Astrocyte (in vitro differentiated cells and primary cell): ENCODE measurements at regions not wholly inside any gene's neighbourhood (a gene's known extent, or its start where the extent isn't known, plus 50 kb on each side); places are given as distances from the start of the nearest gene placed in this dataset.

ENCODE experiments used
- DNase-seq: peaks from one replicate; pipeline ENCODE4 v3.0.0-alpha.2; 2010; ENCODE audit warnings: low read depth
- FAIRE-seq: peaks from 2 replicates; lab custom pipeline; 2011; peaks lifted over from hg19 to GRCh38; lab: Jason Lieb, UNC
- H2AFZ ChIP-seq: 2 replicates; pipeline ENCODE4 v1.6.0; 2012; ENCODE audit warnings: low read depth, low read length, inconsistent platforms
- H3K27ac ChIP-seq: 2 replicates; pipeline ENCODE4 v1.5.1; 2011; ENCODE audit warnings: low read depth, low read length, inconsistent platforms
- H3K27me3 ChIP-seq: 2 replicates; pipeline ENCODE4 v1.6.0; 2011; ENCODE audit warnings: low read length, inconsistent platforms; ENCODE audit not compliant: insufficient read depth
- H3K36me3 ChIP-seq: 2 replicates; pipeline ENCODE4 v1.5.1; 2011; ENCODE audit warnings: low read length, inconsistent platforms; ENCODE audit not compliant: insufficient read depth
- H3K4me1 ChIP-seq: 2 replicates; pipeline ENCODE4 v1.5.1; 2011; ENCODE audit warnings: low read length, inconsistent platforms; ENCODE audit not compliant: insufficient read depth
- H3K4me2 ChIP-seq: 2 replicates; pipeline ENCODE4 v1.6.0; 2012; ENCODE audit warnings: low read length, inconsistent platforms
- H3K4me3 ChIP-seq: 2 replicates; pipeline ENCODE4 v1.5.1; 2011; ENCODE audit warnings: low read depth, mild to moderate bottlenecking, low read length, inconsistent platforms; ENCODE audit not compliant: insufficient read depth
- H3K79me2 ChIP-seq: 2 replicates; pipeline ENCODE4 v1.6.0; 2012; ENCODE audit warnings: mild to moderate bottlenecking, low read length, inconsistent platforms; ENCODE audit not compliant: insufficient read depth
- H3K9ac ChIP-seq: 2 replicates; pipeline ENCODE4 v1.6.0; 2012; ENCODE audit warnings: mild to moderate bottlenecking, low read length, inconsistent platforms
- H3K9me3 ChIP-seq: 2 replicates; pipeline ENCODE4 v1.5.1; 2012; ENCODE audit warnings: low read depth, mild to moderate bottlenecking, low read length, inconsistent platforms; ENCODE audit not compliant: insufficient read depth
- H4K20me1 ChIP-seq: 2 replicates; pipeline ENCODE4 v1.6.0; 2012; ENCODE audit warnings: low read length, inconsistent platforms; ENCODE audit not compliant: insufficient read depth
- H3K27ac Mint-ChIP-seq: one replicate; pipeline ENCODE4 v1.8.0; 2021; ENCODE audit warnings: mild to moderate bottlenecking, mixed read lengths; ENCODE audit not compliant: unreplicated experiment
- H3K27me3 Mint-ChIP-seq: one replicate; pipeline ENCODE4 v1.8.0; 2021; ENCODE audit warnings: low read depth, mixed read lengths; ENCODE audit not compliant: unreplicated experiment
- H3K36me3 Mint-ChIP-seq: one replicate; pipeline ENCODE4 v1.8.0; 2021; ENCODE audit warnings: low read depth, mixed read lengths; ENCODE audit not compliant: unreplicated experiment
- H3K4me1 Mint-ChIP-seq: one replicate; pipeline ENCODE4 v1.8.0; 2021; ENCODE audit warnings: low read depth, mixed read lengths; ENCODE audit not compliant: unreplicated experiment
- H3K4me3 Mint-ChIP-seq: one replicate; pipeline ENCODE4 v1.8.0; 2021; ENCODE audit warnings: mild to moderate bottlenecking, moderate library complexity, mixed read lengths; ENCODE audit not compliant: unreplicated experiment
- H3K9me3 Mint-ChIP-seq: one replicate; pipeline ENCODE4 v1.8.0; 2021; ENCODE audit warnings: mild to moderate bottlenecking, mixed read lengths; ENCODE audit not compliant: unreplicated experiment
- CTCF ChIP-seq: IDR thresholded peaks from 2 replicates; pipeline ENCODE4 v1.5.1; 2011; ENCODE audit warnings: low read depth, mild to moderate bottlenecking, inconsistent platforms, low read length, moderate library complexity; ENCODE audit not compliant: insufficient read depth
- EZH2 ChIP-seq: IDR thresholded peaks from 2 replicates; pipeline ENCODE4 v1.6.1; 2012; ENCODE audit warnings: mild to moderate bottlenecking, low read length, inconsistent platforms; ENCODE audit not compliant: insufficient read depth

DNA sequence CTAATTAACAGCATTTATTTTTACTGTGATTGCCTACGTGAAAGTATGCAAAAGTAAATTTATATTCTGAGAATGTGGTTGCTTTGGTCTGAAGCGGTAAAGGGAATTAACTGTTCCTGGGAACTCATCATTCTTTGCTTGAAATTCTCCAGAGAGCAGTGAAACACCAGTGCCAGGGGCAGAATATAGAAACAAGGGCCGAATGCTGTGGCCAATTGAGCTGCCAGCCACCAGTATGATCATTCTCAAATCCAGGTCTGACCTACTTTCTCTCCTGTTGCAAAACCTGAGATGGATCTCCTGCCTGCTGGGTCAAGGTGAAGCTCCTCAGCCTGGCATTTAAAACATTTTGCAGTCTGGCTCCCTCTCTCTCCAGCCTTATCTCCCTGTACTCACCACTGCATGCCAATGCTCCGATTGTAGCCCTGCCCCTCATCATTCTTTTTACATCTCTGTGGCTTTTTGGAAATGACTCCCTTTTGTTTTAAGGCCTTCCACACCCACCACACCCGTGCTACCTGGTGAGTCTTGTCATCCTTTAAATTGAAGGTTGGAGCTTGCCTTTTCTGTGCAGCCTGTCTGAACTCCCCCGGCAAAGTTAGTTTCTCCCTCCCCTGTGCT, 94.5 kb upstream of the TMEM178A start:
- Histone ChIP-seq H3K79me2 (no peaks in the 10 kb centered on the region), H2AFZ (no peak overlapping the region), H3K4me1 (peaks cover 27% of the 10 kb centered on the region), H3K4me2 (peak overlapping the region; percentile 42), H3K9ac (no peak overlapping the region), H3K4me3 (no peak overlapping the region), H3K36me3 (no peaks in the 10 kb centered on the region), H3K27ac (no peak overlapping the region), H3K27me3 (no peaks in the 10 kb centered on the region), H4K20me1 (no peaks in the 10 kb centered on the region), H3K9me3 (no peaks in the 10 kb centered on the region)
- no peak for FAIRE-seq
- Mint-ChIP-seq H3K36me3 (no peaks in the 10 kb centered on the region), H3K27ac (peak overlapping the region; percentile 36), H3K4me1 (peaks cover 33% of the 10 kb centered on the region), H3K4me3 (no peak overlapping the region), H3K27me3 (no peaks in the 10 kb centered on the region), H3K9me3 (no peaks in the 10 kb centered on the region)
- TF ChIP-seq EZH2 (no peak), CTCF (no peak)
- DNase-seq, result peak; percentile 69

- H3K9me3 Mint-ChIP-seq, result peaks cover 2% of the 10 kb centered on the region
These were observed 92.4 kb upstream of the TMEM178A start for GRCh38 chr2:39573276-39573675.

More at GRCh38 chr2:39573276-39573675, 92.4 kb upstream of the TMEM178A start:
- Histone ChIP-seq H3K79me2 (no peaks in the 10 kb centered on the region), H2AFZ (no peak overlapping the region), H3K4me1 (peaks cover 15% of the 10 kb centered on the region), H3K27ac (no peak overlapping the region), H3K27me3 (no peaks in the 10 kb centered on the region), H3K4me2 (no peak overlapping the region), H4K20me1 (no peaks in the 10 kb centered on the region), H3K9me3 (no peaks in the 10 kb centered on the region), H3K9ac (no peak overlapping the region), H3K4me3 (no peak overlapping the region), H3K36me3 (no peaks in the 10 kb centered on the region)
- peaks cover 22% of the 10 kb centered on the region for H3K4me1 Mint-ChIP-seq
- H3K27ac Mint-ChIP-seq, result no peak overlapping the region
- TF ChIP-seq EZH2 (no peak), CTCF (no peak)
- DNase-seq (no peak), FAIRE-seq (no peak)
- H3K4me3 Mint-ChIP-seq, result no peak overlapping the region
- no peaks in the 10 kb centered on the region for H3K27me3 Mint-ChIP-seq
- no peaks in the 10 kb centered on the region for H3K36me3 Mint-ChIP-seq
